SU-DHL-6 (cell line): ENCODE measurements at regions not wholly inside any gene's neighbourhood (a gene's known extent, or its start where the extent isn't known, plus 50 kb on each side); places are given as distances from the start of the nearest gene placed in this dataset.

ENCODE experiments used
- H2AFZ ChIP-seq: fragments of 200-600 bp; sonication (generic); 2 replicates; pipeline ENCODE4 v1.6.1; 2014; ENCODE audit warnings: low read depth, mild to moderate bottlenecking, moderate library complexity, mixed read lengths, antibody characterized with exemption, low read length; ENCODE audit not compliant: severe bottlenecking
- H3F3A ChIP-seq: fragments of 200-600 bp; shearing (Covaris generic); 2 replicates; pipeline ENCODE4 v1.6.0; 2016; ENCODE audit warnings: antibody characterized with exemption, mild to moderate bottlenecking; ENCODE audit not compliant: insufficient read depth
- H3K27ac ChIP-seq: fragments of 200-600 bp; sonication (generic); 2 replicates; pipeline ENCODE4 v1.5.1; 2016; ENCODE audit warnings: low read depth, mild to moderate bottlenecking, low read length, moderate library complexity, mixed read lengths
- H3K27me3 ChIP-seq: fragments of 200-600 bp; sonication (generic), shearing (Covaris generic); 2 replicates; pipeline ENCODE4 v1.6.0; 2014; ENCODE audit warnings: mild to moderate bottlenecking, low read length
- H3K36me3 ChIP-seq: fragments of 200-600 bp; sonication (generic); 2 replicates; pipeline ENCODE4 v1.6.1; 2014; ENCODE audit warnings: mild to moderate bottlenecking, low read length, mixed read lengths
- H3K4me2 ChIP-seq: fragments of 300-600, 200-600 bp; shearing (Covaris generic), sonication (generic); 2 replicates; pipeline ENCODE4 v1.6.0; 2014; ENCODE audit warnings: low read length, low read depth, mild to moderate bottlenecking; ENCODE audit not compliant: poor library complexity, severe bottlenecking
- H3K4me3 ChIP-seq: fragments of 200-600 bp; sonication (generic); 2 replicates; pipeline ENCODE4 v1.5.1; 2014; ENCODE audit warnings: antibody characterized with exemption, low read length, mild to moderate bottlenecking, mixed read lengths; ENCODE audit not compliant: insufficient read depth, poor library complexity, severe bottlenecking
- H3K79me2 ChIP-seq: fragments of 200-600 bp; sonication (generic); 2 replicates; pipeline ENCODE4 v1.6.1; 2014; ENCODE audit warnings: mild to moderate bottlenecking, low read length, moderate library complexity; ENCODE audit not compliant: insufficient read depth
- H3K9ac ChIP-seq: fragments of 200-600 bp; sonication (generic); 2 replicates; pipeline ENCODE4 v1.7.0; 2014; ENCODE audit warnings: mild to moderate bottlenecking, low read length
- H3K9me2 ChIP-seq: fragments of 200-600 bp; sonication (generic); replicated peaks from 2 replicates; pipeline ENCODE4 v1.6.1; 2014; ENCODE audit warnings: low read length; ENCODE audit not compliant: insufficient read depth
- H3K9me3 ChIP-seq: fragments of 200-600 bp; sonication (generic); 2 replicates; pipeline ENCODE4 v1.6.1; 2014; ENCODE audit warnings: low read length, mixed read lengths; ENCODE audit not compliant: insufficient read depth
- H4K20me1 ChIP-seq: fragments of 200-600 bp; sonication (generic); 2 replicates; pipeline ENCODE4 v1.6.1; 2014; ENCODE audit warnings: low read depth, mild to moderate bottlenecking, antibody characterized with exemption, low read length, moderate library complexity, mixed read lengths
- CTCF ChIP-seq: fragments of 200-600 bp; sonication (generic); IDR thresholded peaks from one replicate; pipeline ENCODE4 v1.5.1; 2017; ENCODE audit warnings: antibody characterized with exemption, mild to moderate bottlenecking, low read length, moderate library complexity; ENCODE audit not compliant: insufficient read depth, poor library complexity, severe bottlenecking
- EZH2phosphoT487 ChIP-seq: fragments of 200-600 bp; sonication (generic), shearing (Covaris generic); conservative IDR thresholded peaks from 2 replicates; pipeline ENCODE4 v1.6.1; 2018; ENCODE audit warnings: mild to moderate bottlenecking, antibody characterized with exemption, low read length, moderate library complexity, mixed read lengths

GRCh38 chr16:47983999-47984580, 171.7 kb downstream of the ABCC12 start:
- Histone ChIP-seq H3K79me2 (no peaks in the 10 kb centered on the region), H3K27ac (no peak overlapping the region), H4K20me1 (no peaks in the 10 kb centered on the region), H3K27me3 (no peaks in the 10 kb centered on the region), H3K4me2 (no peak overlapping the region), H2AFZ (no peak overlapping the region), H3K9me3 (no peaks in the 10 kb centered on the region), H3K36me3 (no peaks in the 10 kb centered on the region), H3K9me2 (no peaks in the 10 kb centered on the region), H3K4me3 (no peak overlapping the region), H3K9ac (no peak overlapping the region), H3F3A (no peaks in the 10 kb centered on the region)
- no peak for TF ChIP-seq CTCF
- no peak for TF ChIP-seq EZH2phosphoT487

- Histone ChIP-seq H3K27ac (no peak overlapping the region), H3K9me3 (no peaks in the 10 kb centered on the region), H3K4me2 (no peak overlapping the region), H3F3A (no peaks in the 10 kb centered on the region), H3K27me3 (no peaks in the 10 kb centered on the region; the same call in 1 of the 2 replicates), H2AFZ (no peak overlapping the region), H3K9me2 (no peaks in the 10 kb centered on the region), H3K79me2 (no peaks in the 10 kb centered on the region), H3K4me3 (no peak overlapping the region), H3K36me3 (no peaks in the 10 kb centered on the region), H4K20me1 (no peaks in the 10 kb centered on the region), H3K9ac (no peak overlapping the region)
- no peak for TF ChIP-seq EZH2phosphoT487
- no peak for TF ChIP-seq CTCF
Measured at GRCh38 chr16:47980212-47980611, 175.6 kb downstream of the ABCC12 start.

GRCh38 chr16:47979616-47980182, 176.1 kb downstream of the ABCC12 start:
- Histone ChIP-seq H3K9me3 (no peaks in the 10 kb centered on the region), H3K4me2 (no peak overlapping the region), H2AFZ (no peak overlapping the region), H3K79me2 (no peaks in the 10 kb centered on the region), H3K4me3 (no peak overlapping the region), H3K9ac (no peak overlapping the region), H4K20me1 (no peaks in the 10 kb centered on the region), H3K9me2 (no peaks in the 10 kb centered on the region), H3K27me3 (no peaks in the 10 kb centered on the region; the same call in 1 of the 2 replicates), H3K27ac (no peak overlapping the region), H3K36me3 (no peaks in the 10 kb centered on the region), H3F3A (no peaks in the 10 kb centered on the region)
- TF ChIP-seq CTCF: no peak
- no peak for TF ChIP-seq EZH2phosphoT487
